Uterus (tissue), 3 donors: ENCODE measurements at regions not wholly inside any gene's neighbourhood (a gene's known extent, or its start where the extent isn't known, plus 50 kb on each side); places are given as distances from the start of the nearest gene placed in this dataset.

ENCODE experiments used
- DNase-seq, 2 donors: peaks; one replicate each; pipeline ENCODE4 v3.0.0-alpha.2; 2019 to 2020
- H3K27ac ChIP-seq, 2 donors: fragments of 200-600 bp; sonication (generic); 1 replicate in 1 of 2; 2 replicates in 1 of 2; pipeline ENCODE4 v1.5.1; 2016 to 2018
- H3K27me3 ChIP-seq, 2 donors: fragments of 200-600 bp; sonication (generic); one replicate each; pipeline ENCODE4 v1.5.1; 2018 to 2019; ENCODE audit warnings: control low read depth in 1 of 2
- H3K36me3 ChIP-seq, 2 donors: fragments of 200-600 bp; sonication (generic); one replicate each; pipeline ENCODE4 v1.5.1; 2019; ENCODE audit warnings: control low read depth in 1 of 2
- H3K4me1 ChIP-seq, 2 donors: fragments of 200-600 bp; sonication (generic); one replicate each; pipeline ENCODE4 v1.5.1; 2018 to 2019; ENCODE audit warnings: control low read depth in 1 of 2
- H3K4me3 ChIP-seq, 2 donors: fragments of 200-600 bp; sonication (generic); 1 replicate in 1 of 2; 2 replicates in 1 of 2; pipeline ENCODE4 v1.5.1; 2018 to 2019; ENCODE audit warnings: mild to moderate bottlenecking in 1 of 2
- H3K9me3 ChIP-seq, 2 donors: fragments of 200-600 bp; sonication (generic); one replicate each; pipeline ENCODE4 v1.5.1; 2019; ENCODE audit warnings: control low read depth in 1 of 2
- POLR2A ChIP-seq, 2 donors: fragments of 450-650 bp; IDR thresholded peaks; one replicate each; pipeline ENCODE4 v1.6.1; 2016; ENCODE audit warnings: antibody characterized with exemption in 2 of 2, mild to moderate bottlenecking in 1 of 2, moderate library complexity in 1 of 2
- intact Hi-C: fragments of 100-400 bp; cut with DNase I; formaldehyde crosslinking; loops from one replicate; pipeline ENCODE4 v1.15.1; 2023; ENCODE audit warnings: low total_unique reads
- TF ChIP-seq, protein P1 (sequence below), 4 experiments: fragments of 200-600 bp in 2 of 4; fragments of 450-650 bp in 2 of 4; sonication (generic) in 2 of 4; IDR thresholded peaks; one replicate each; pipeline ENCODE4 v1.5.1; 2016 to 2019; ENCODE audit warnings: antibody characterized with exemption in 4 of 4, mild to moderate bottlenecking in 2 of 4, moderate library complexity in 1 of 4
- donor health status: DM: yes; HTN: yes; CAD: no.

DNA sequence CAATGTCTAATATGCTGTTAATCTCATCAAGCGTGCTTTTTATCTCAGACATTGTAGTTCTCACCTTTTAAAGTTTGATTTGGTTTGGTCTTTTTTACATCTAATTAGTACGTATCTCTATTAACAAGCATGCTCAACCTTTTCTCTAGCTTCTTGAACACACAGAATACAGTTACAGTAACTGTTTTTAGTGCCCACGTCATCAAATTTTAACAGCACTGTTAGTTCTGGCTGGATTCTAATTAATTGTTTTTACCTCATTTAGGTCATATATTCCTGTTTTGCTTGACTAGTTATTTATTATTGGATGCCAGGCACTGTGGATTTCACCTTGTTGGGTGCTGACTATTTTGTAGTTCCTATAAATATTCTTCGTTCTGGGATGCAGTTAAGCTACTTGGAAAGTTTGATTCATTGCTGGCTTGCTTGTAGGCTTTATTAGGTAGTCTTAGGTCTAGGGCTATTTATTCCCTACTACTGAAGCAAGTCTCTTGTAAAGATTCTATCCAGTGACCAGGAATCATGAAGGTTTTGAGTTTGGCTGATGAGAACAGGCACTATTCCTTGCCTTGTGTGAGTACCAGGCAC is 263.0 kb downstream of the ETAA1 start:
- no peaks in the 10 kb centered on the region for H3K36me3 ChIP-seq
- no peak overlapping the region for H3K4me3 ChIP-seq
- intact Hi-C loops: no loop called here
- TF ChIP-seq POLR2A (IDR thresholded peaks at IDR 0.05): no peak
- TF ChIP-seq, protein P1, sequence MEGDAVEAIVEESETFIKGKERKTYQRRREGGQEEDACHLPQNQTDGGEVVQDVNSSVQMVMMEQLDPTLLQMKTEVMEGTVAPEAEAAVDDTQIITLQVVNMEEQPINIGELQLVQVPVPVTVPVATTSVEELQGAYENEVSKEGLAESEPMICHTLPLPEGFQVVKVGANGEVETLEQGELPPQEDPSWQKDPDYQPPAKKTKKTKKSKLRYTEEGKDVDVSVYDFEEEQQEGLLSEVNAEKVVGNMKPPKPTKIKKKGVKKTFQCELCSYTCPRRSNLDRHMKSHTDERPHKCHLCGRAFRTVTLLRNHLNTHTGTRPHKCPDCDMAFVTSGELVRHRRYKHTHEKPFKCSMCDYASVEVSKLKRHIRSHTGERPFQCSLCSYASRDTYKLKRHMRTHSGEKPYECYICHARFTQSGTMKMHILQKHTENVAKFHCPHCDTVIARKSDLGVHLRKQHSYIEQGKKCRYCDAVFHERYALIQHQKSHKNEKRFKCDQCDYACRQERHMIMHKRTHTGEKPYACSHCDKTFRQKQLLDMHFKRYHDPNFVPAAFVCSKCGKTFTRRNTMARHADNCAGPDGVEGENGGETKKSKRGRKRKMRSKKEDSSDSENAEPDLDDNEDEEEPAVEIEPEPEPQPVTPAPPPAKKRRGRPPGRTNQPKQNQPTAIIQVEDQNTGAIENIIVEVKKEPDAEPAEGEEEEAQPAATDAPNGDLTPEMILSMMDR (IDR thresholded peaks at IDR 0.05): no peak
- no peaks in the 10 kb centered on the region for H3K9me3 ChIP-seq
- no peaks in the 10 kb centered on the region for H3K27me3 ChIP-seq
- DNase-seq: no peak
- H3K27ac ChIP-seq: peak overlapping the region in 1 of 2 donors; percentile 44
- no peaks in the 10 kb centered on the region for H3K4me1 ChIP-seq

DNA sequence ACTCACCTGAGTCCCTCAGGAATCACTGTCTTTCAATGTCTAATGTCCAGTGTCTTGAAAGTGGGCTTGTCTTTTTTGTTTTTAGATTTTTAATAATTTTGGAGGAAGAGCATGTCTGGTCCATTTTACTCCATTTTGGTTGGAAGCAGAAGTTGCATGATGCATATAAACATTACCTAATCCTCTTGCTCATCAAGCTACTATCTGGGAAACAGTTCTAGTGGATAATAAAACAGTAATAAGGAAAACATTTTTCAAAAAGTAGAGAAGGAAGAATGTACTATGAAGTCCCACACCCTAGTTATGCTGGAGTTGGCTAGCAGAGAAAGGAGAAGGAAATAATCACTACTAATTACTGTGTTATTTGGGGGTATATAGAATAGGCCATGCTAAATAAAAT is 263.7 kb downstream of the ETAA1 start:
- DNase-seq: no peak
- Histone ChIP-seq H3K27ac (peak overlapping the region in 1 of 2 donors; percentile 44), H3K4me3 (no peak overlapping the region), H3K27me3 (no peaks in the 10 kb centered on the region), H3K36me3 (no peaks in the 10 kb centered on the region), H3K9me3 (no peaks in the 10 kb centered on the region), H3K4me1 (no peaks in the 10 kb centered on the region)
- intact Hi-C loops: no loop called here
- TF ChIP-seq POLR2A (IDR thresholded peaks at IDR 0.05): no peak
- TF ChIP-seq, protein P1 (IDR thresholded peaks at IDR 0.05): no peak

DNA sequence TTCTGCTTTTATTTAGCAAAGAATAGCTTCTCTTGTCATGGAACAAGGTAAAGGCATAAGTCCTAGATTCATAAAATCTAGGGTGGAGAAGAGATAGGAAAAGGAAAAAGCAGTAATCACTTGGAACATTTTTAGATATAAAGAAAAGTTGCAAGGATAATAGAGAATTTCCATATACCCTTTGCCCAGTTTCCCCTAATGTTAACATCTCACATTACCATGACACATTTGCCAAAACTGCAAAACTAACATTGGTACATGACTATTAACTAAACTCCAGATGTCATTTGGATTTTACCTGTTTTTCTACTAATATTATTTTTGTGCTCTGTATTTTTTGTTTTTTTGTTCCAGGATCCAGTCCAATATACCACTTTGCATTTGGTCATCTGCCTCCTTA is 265.1 kb downstream of the ETAA1 start:
- intact Hi-C loops: no loop called here
- Histone ChIP-seq H3K4me1 (no peaks in the 10 kb centered on the region), H3K27ac (no peak overlapping the region), H3K27me3 (no peaks in the 10 kb centered on the region), H3K36me3 (no peaks in the 10 kb centered on the region), H3K9me3 (no peaks in the 10 kb centered on the region), H3K4me3 (no peak overlapping the region)
- TF ChIP-seq, protein P1 (IDR thresholded peaks at IDR 0.05): no peak
- DNase-seq: no peak

DNA sequence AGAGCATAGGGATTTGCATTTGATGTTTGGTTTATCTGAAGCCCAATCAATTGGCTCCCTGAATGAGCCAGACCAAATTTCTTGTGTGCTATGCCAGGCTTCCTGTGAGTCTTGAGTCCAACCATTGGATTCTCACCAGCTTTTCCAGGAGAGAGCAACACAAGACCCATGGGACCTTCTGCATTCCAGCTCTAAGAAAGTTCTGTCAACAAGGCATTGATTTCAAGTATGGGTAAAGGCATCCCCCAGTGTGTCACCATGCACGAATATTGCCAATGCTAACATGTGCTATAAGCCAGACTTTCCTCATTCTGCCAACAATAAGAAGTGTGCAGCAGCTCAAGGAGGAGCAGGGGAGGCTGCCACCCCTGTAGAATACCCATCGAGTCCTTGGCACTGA is 266.6 kb downstream of the ETAA1 start:
- intact Hi-C loops: no loop called here
- Histone ChIP-seq H3K27me3 (no peaks in the 10 kb centered on the region), H3K4me1 (peaks cover 0 to 3% of the 10 kb centered on the region in 2 donors), H3K9me3 (no peaks in the 10 kb centered on the region), H3K36me3 (no peaks in the 10 kb centered on the region), H3K4me3 (no peak overlapping the region), H3K27ac (no peak overlapping the region)
- no peak for DNase-seq
- TF ChIP-seq, protein P1 (IDR thresholded peaks at IDR 0.05): no peak
- no peak for TF ChIP-seq POLR2A (IDR thresholded peaks at IDR 0.05)

DNA sequence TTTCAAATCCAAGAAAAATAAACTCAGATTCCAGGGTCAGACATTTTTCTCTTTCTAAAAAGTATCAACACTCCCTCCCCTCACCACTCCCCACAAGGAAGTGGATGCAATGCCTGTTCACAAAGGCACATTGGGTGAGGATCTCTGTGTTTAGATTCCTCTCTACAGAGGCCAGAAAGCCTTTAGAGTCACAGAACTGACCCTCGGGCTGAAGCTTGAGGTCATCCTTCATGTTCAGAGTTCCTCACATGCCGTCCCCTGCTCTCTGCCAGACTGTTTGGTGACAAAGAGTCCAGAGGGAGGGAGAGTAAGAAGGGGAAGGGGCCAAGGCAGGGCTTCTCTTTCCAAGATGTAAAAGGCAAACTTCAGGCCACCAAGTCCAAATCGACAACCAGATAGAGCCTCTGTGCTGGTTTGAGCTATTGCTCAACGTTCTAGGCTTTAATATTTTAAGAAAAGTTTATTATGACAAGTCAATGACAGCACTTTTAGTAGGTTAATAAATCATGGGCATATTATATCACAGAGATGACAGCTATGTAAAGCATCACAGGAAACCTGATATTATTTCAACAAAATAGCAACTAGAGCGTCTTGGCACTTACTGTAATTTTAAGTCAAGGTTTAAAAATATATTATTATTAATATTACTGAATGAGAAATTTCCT is 269.4 kb downstream of the ETAA1 start:
- Histone ChIP-seq H3K4me3 (no peak overlapping the region), H3K27ac (peak overlapping the region in 1 of 2 donors; percentile 20), H3K36me3 (no peaks in the 10 kb centered on the region), H3K9me3 (no peaks in the 10 kb centered on the region), H3K4me1 (peaks cover 0 to 3% of the 10 kb centered on the region in 2 donors), H3K27me3 (no peaks in the 10 kb centered on the region)
- DNase-seq: peak; percentile 32 to 40
- intact Hi-C loops: no loop called here
- no peak for TF ChIP-seq POLR2A (IDR thresholded peaks at IDR 0.05)
- TF ChIP-seq, protein P1 (IDR thresholded peaks at IDR 0.05): no peak
